ENCODE measurements at regions not wholly inside any gene's neighbourhood (a gene's known extent, or its start where the extent isn't known, plus 50 kb on each side); places are given as distances from the start of the nearest gene placed in this dataset.

DNA sequence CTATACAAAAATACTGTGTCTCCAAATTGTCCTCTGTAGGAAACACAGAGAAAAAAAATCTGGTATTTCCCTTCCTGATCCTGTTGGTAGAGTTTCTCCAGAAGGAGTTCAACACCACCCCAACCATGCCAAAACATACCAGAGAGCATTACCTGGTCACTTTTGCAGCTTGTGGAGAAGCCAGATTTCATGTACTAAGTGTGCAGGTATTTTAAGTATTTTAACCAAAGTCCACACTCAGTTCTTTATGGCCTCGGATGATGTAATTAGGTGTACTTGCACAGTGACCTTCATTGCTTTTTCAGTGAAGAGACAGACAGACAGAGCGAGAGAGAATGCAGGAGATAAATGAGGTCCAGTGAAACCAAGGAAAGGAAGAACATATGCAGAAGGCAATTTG, 2046.8 kb upstream of the CDH9 start:
- peaks cover 29% of the 10 kb centered on the region for H3K4me1 ChIP-seq (ENCODE audit: low read depth, poor library complexity, severe bottlenecking)
- TF ChIP-seq, protein P1, sequence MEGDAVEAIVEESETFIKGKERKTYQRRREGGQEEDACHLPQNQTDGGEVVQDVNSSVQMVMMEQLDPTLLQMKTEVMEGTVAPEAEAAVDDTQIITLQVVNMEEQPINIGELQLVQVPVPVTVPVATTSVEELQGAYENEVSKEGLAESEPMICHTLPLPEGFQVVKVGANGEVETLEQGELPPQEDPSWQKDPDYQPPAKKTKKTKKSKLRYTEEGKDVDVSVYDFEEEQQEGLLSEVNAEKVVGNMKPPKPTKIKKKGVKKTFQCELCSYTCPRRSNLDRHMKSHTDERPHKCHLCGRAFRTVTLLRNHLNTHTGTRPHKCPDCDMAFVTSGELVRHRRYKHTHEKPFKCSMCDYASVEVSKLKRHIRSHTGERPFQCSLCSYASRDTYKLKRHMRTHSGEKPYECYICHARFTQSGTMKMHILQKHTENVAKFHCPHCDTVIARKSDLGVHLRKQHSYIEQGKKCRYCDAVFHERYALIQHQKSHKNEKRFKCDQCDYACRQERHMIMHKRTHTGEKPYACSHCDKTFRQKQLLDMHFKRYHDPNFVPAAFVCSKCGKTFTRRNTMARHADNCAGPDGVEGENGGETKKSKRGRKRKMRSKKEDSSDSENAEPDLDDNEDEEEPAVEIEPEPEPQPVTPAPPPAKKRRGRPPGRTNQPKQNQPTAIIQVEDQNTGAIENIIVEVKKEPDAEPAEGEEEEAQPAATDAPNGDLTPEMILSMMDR (conservative IDR thresholded peaks at IDR 0.05; ENCODE audit: low read depth, low read length) = no peak
- H3K36me3 ChIP-seq (ENCODE audit: insufficient read depth) = no peaks in the 10 kb centered on the region
- no peaks in the 10 kb centered on the region for H3K79me2 ChIP-seq (ENCODE audit: insufficient read depth, low read depth)
- no peak overlapping the region for H3K4me2 ChIP-seq
- H3K27ac ChIP-seq = no peak overlapping the region
- no peak overlapping the region for H3K4me3 ChIP-seq (IDR thresholded peaks at IDR 0.05; ENCODE audit: insufficient read depth, low read depth, low read length)
- no peak overlapping the region for H2AFZ ChIP-seq (ENCODE audit: low read depth)
- no peak overlapping the region for H3K9ac ChIP-seq
- no peaks in the 10 kb centered on the region for H4K20me1 ChIP-seq (ENCODE audit: insufficient read depth)
- H3K27me3 ChIP-seq (ENCODE audit: insufficient read depth, low read depth) = no peaks in the 10 kb centered on the region

DNA sequence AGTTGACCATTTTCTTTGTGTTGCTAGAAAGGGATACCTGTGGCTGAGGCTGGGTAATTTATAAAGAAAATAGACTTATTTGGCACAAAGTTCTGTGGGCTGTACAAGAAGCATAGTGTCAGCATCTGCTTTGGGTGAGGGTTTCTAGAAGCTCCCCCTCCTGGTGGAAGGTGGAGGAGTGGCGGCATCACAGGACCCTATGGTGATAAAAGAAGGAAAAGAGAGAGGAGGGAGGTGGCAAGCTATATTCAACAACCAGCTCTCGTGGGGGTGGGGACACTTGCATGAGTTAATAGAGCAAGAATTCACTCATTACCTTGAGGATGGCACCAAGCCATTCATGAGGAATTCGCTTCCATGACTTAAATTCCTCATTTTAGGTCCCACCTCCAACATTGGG, 2041.4 kb upstream of the CDH9 start:
- Histone ChIP-seq H3K4me2 (no peak overlapping the region), H4K20me1 (ENCODE audit: insufficient read depth) (no peaks in the 10 kb centered on the region), H2AFZ (ENCODE audit: low read depth) (no peak overlapping the region), H3K36me3 (ENCODE audit: insufficient read depth) (no peaks in the 10 kb centered on the region), H3K79me2 (ENCODE audit: insufficient read depth, low read depth) (no peaks in the 10 kb centered on the region), H3K4me1 (ENCODE audit: low read depth, poor library complexity, severe bottlenecking) (no peaks in the 10 kb centered on the region), H3K27me3 (ENCODE audit: insufficient read depth, low read depth) (no peaks in the 10 kb centered on the region), H3K9ac (no peak overlapping the region), H3K4me3 (IDR thresholded peaks at IDR 0.05; ENCODE audit: insufficient read depth, low read depth, low read length) (no peak overlapping the region), H3K27ac (no peak overlapping the region)
- TF ChIP-seq, protein P1 (conservative IDR thresholded peaks at IDR 0.05; ENCODE audit: low read depth, low read length) = no peak

DNA sequence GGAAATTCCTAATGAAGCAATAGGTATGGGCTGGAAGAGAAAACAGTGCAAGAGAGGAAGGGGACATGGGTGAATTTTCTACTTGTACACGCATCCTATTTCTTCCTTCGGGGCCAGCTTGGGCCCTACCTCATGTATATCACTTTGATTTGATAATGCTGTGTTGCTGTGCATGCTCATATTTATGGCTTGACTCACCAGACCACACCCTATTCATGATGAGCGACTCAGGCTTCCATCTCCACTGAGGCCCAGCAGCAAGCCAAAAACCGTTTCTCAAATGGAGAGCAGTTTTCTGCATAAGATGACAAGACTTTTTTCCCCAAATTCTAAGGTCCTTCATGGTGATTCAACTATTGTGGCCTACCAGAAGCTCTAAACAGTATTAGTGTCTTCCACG, 2039.1 kb upstream of the CDH9 start:
- Histone ChIP-seq H4K20me1 (ENCODE audit: insufficient read depth) (no peaks in the 10 kb centered on the region), H3K4me3 (IDR thresholded peaks at IDR 0.05; ENCODE audit: insufficient read depth, low read depth, low read length) (no peak overlapping the region), H3K9ac (no peak overlapping the region), H3K36me3 (ENCODE audit: insufficient read depth) (no peaks in the 10 kb centered on the region), H3K27ac (no peak overlapping the region), H3K79me2 (ENCODE audit: insufficient read depth, low read depth) (no peaks in the 10 kb centered on the region), H2AFZ (ENCODE audit: low read depth) (no peak overlapping the region), H3K27me3 (ENCODE audit: insufficient read depth, low read depth) (no peaks in the 10 kb centered on the region), H3K4me2 (no peak overlapping the region), H3K4me1 (ENCODE audit: low read depth, poor library complexity, severe bottlenecking) (no peaks in the 10 kb centered on the region)
- TF ChIP-seq, protein P1 (conservative IDR thresholded peaks at IDR 0.05; ENCODE audit: low read depth, low read length) = no peak

DNA sequence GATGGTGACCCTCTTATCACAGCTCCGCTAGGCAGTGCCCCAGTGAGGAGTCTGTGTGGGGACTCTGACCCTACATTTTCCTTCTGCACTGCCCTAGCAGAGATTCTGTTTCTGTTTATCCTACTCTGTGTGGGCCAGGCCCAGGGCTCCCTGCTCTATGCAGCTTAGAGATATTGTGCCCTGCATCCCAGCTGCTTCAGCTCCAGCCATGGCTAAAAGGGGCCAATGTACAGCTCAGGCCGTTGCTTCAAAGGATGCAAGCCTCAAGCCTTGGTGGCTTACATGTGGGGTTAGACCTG, 2030.7 kb upstream of the CDH9 start:
- H4K20me1 ChIP-seq (ENCODE audit: insufficient read depth) = no peaks in the 10 kb centered on the region
- no peak overlapping the region for H3K4me3 ChIP-seq (IDR thresholded peaks at IDR 0.05; ENCODE audit: insufficient read depth, low read depth, low read length)
- H3K36me3 ChIP-seq (ENCODE audit: insufficient read depth) = no peaks in the 10 kb centered on the region
- TF ChIP-seq, protein P1 (conservative IDR thresholded peaks at IDR 0.05; ENCODE audit: low read depth, low read length) = no peak
- no peak overlapping the region for H3K27ac ChIP-seq
- no peak overlapping the region for H3K9ac ChIP-seq
- no peaks in the 10 kb centered on the region for H3K4me1 ChIP-seq (ENCODE audit: low read depth, poor library complexity, severe bottlenecking)
- no peak overlapping the region for H2AFZ ChIP-seq (ENCODE audit: low read depth)
- H3K79me2 ChIP-seq (ENCODE audit: insufficient read depth, low read depth) = no peaks in the 10 kb centered on the region
- H3K4me2 ChIP-seq = no peak overlapping the region
- H3K27me3 ChIP-seq (ENCODE audit: insufficient read depth, low read depth) = no peaks in the 10 kb centered on the region

DNA sequence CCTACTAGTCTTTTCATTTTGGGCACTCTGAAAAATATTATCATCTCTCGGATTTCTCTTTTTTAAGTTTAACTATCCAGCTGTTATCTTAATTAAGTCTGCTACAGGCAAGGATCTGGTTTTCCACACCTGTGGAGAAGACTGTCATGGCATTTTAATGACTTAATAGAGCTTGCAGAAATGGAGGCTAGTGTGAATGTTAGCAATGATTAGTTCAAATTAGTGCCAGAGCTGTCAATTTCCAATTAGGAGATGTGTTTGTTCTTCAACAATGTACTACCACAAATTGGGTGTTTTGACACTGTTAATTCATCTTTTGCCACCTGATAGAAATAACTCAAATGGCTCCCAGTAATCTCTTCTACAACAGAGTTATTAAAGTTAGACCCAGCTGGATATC, 2023.0 kb upstream of the CDH9 start:
- no peak overlapping the region for H3K4me3 ChIP-seq (IDR thresholded peaks at IDR 0.05; ENCODE audit: insufficient read depth, low read depth, low read length)
- H3K27me3 ChIP-seq (ENCODE audit: insufficient read depth, low read depth) = no peaks in the 10 kb centered on the region
- no peaks in the 10 kb centered on the region for H3K4me1 ChIP-seq (ENCODE audit: low read depth, poor library complexity, severe bottlenecking)
- H3K27ac ChIP-seq = no peak overlapping the region
- H3K36me3 ChIP-seq (ENCODE audit: insufficient read depth) = no peaks in the 10 kb centered on the region
- no peak overlapping the region for H3K4me2 ChIP-seq
- H3K79me2 ChIP-seq (ENCODE audit: insufficient read depth, low read depth) = no peaks in the 10 kb centered on the region
- no peaks in the 10 kb centered on the region for H4K20me1 ChIP-seq (ENCODE audit: insufficient read depth)
- TF ChIP-seq, protein P1 (conservative IDR thresholded peaks at IDR 0.05; ENCODE audit: low read depth, low read length) = no peak
- no peak overlapping the region for H3K9ac ChIP-seq
- no peak overlapping the region for H2AFZ ChIP-seq (ENCODE audit: low read depth)
